ENCODE measurements at regions not wholly inside any gene's neighbourhood (a gene's known extent, or its start where the extent isn't known, plus 50 kb on each side); places are given as distances from the start of the nearest gene placed in this dataset.

DNA sequence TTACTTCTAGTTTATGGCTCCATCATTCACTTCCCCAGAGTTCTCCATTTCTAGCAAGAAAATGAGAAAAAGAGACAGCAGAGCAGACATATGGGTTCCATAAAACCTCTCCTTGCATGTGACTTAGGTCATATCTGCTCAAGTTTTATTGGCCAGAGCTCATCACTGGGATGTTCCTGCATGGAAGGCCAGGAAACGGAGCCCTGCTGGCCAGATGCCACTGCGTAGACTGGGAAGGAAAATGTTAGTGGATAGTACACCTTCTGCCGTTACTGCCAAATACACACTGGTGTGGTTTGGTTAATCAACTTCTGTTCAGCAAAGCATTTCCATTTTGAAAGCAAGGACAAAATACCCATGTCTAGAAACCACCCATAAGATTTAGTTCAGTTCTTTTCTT lies 220.6 kb upstream of the TSHZ2 start:
- Histone ChIP-seq H3K27me3 (ENCODE audit: control insufficient read depth, insufficient read depth, low read length) (no peaks in the 10 kb centered on the region), H3K36me3 (ENCODE audit: control insufficient read depth, insufficient read depth, low read length) (no peaks in the 10 kb centered on the region), H3K4me3 (ENCODE audit: low read depth, low read length) (no peak overlapping the region)
- no peak for DNase-seq (ENCODE audit: low read depth)
- TF ChIP-seq, protein P1, sequence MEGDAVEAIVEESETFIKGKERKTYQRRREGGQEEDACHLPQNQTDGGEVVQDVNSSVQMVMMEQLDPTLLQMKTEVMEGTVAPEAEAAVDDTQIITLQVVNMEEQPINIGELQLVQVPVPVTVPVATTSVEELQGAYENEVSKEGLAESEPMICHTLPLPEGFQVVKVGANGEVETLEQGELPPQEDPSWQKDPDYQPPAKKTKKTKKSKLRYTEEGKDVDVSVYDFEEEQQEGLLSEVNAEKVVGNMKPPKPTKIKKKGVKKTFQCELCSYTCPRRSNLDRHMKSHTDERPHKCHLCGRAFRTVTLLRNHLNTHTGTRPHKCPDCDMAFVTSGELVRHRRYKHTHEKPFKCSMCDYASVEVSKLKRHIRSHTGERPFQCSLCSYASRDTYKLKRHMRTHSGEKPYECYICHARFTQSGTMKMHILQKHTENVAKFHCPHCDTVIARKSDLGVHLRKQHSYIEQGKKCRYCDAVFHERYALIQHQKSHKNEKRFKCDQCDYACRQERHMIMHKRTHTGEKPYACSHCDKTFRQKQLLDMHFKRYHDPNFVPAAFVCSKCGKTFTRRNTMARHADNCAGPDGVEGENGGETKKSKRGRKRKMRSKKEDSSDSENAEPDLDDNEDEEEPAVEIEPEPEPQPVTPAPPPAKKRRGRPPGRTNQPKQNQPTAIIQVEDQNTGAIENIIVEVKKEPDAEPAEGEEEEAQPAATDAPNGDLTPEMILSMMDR (IDR thresholded peaks at IDR 0.05; ENCODE audit: insufficient read depth, low read length, severe bottlenecking): no peak
- no peak for FAIRE-seq

DNA sequence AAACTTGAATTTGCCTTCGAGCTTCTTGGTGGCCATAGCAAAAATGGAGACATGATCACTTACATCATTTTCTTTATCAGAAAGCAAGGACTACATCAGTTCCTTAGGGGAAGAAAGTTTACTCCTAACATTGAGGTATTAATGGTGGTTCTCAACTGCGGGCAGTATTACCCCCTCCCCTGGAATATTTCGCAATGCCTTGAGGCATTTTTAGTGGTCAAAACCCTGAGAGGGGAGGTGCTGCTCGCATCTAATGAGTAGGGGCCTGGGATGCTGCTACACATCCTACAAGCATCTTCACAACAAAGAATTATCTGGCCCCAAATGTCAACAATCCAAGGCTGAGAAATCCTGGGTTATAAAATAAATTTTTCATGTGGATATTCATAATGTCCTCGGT lies 222.2 kb upstream of the TSHZ2 start:
- Histone ChIP-seq H3K27me3 (ENCODE audit: control insufficient read depth, insufficient read depth, low read length) (no peaks in the 10 kb centered on the region), H3K4me3 (ENCODE audit: low read depth, low read length) (no peak overlapping the region), H3K36me3 (ENCODE audit: control insufficient read depth, insufficient read depth, low read length) (no peaks in the 10 kb centered on the region)
- TF ChIP-seq, protein P1 (IDR thresholded peaks at IDR 0.05; ENCODE audit: insufficient read depth, low read length, severe bottlenecking): no peak
- DNase-seq (ENCODE audit: low read depth) (no peak), FAIRE-seq (no peak)

DNA sequence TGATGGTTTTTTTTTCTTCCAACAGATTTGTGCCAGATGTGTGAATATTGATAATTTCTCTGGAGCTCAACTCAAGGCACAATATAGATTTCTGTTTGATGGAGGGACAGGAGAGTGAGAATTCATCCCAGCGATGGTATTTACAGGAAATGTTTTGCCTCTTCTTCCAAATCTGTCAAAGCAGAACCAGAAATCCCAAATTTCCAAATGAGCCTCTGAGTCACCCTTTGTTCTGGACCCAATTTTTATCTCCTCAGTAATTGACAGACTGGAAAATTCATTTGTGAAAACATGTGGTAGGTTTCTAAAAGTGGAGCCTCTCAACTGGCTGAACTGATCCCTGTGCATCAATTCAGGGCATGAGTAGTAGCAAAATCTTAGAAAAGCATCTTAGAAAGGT lies 223.2 kb upstream of the TSHZ2 start:
- DNase-seq (ENCODE audit: low read depth) (no peak), FAIRE-seq (no peak)
- Histone ChIP-seq H3K27me3 (ENCODE audit: control insufficient read depth, insufficient read depth, low read length) (no peaks in the 10 kb centered on the region), H3K36me3 (ENCODE audit: control insufficient read depth, insufficient read depth, low read length) (no peaks in the 10 kb centered on the region), H3K4me3 (ENCODE audit: low read depth, low read length) (no peak overlapping the region)
- TF ChIP-seq, protein P1 (IDR thresholded peaks at IDR 0.05; ENCODE audit: insufficient read depth, low read length, severe bottlenecking): no peak

DNA sequence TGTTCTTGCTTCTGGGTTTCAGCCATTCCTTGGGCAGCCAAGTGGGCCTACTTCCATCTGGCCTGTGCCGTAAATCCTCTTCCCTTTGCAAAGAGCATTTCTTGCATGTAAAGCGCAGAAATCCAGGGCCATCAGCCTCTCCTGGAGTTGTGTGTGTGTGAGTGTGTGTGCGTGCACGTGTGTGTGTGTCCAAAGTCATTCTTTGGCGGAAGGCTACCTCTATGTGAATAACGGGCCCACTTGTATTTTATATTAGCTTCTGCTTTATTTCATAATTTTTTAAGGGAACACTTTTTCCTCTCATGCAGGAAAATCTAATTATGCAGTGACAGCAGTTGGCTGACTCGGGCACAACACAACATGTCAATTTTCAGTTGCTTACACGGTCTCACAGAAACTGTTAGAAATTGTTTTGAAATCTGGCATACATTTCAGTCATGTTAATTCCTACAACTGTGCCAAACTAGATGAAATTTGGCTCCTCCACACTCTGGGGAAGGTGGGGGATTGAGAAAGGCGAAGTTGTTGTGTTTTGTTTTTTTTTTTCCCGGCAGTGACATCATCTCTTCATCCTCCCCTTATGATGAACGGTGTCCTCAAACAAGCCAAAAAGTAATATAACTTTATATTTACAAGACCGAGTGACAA lies 223.7 kb upstream of the TSHZ2 start:
- FAIRE-seq (no peak), DNase-seq (ENCODE audit: low read depth) (no peak)
- Histone ChIP-seq H3K4me3 (ENCODE audit: low read depth, low read length) (no peak overlapping the region), H3K27me3 (ENCODE audit: control insufficient read depth, insufficient read depth, low read length) (no peaks in the 10 kb centered on the region), H3K36me3 (ENCODE audit: control insufficient read depth, insufficient read depth, low read length) (no peaks in the 10 kb centered on the region)
- TF ChIP-seq, protein P1 (IDR thresholded peaks at IDR 0.05; ENCODE audit: insufficient read depth, low read length, severe bottlenecking): no peak

DNA sequence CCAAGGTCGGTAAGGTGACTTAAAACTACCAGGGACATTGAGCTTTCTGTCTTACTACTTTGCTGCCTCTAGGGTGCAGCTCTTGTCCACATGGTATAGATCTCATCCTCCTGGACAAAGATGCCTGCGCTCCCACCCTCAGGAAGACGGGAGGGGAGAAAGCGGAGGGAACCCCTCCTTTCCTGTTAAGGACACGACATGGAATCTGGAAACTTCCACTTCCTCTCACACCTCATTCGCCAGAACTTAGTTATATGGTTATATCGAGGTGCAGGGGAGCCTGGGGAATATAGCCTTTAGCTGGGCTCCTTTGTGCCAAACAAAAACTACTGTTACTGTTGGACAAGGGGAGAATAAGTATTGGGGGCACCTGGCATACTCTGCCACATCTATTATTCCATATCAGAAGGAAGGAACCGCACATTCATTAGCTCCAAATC lies 224.3 kb upstream of the TSHZ2 start:
- TF ChIP-seq, protein P1 (IDR thresholded peaks at IDR 0.05; ENCODE audit: insufficient read depth, low read length, severe bottlenecking): peak; percentile 54
- Histone ChIP-seq H3K27me3 (ENCODE audit: control insufficient read depth, insufficient read depth, low read length) (no peaks in the 10 kb centered on the region), H3K36me3 (ENCODE audit: control insufficient read depth, insufficient read depth, low read length) (no peaks in the 10 kb centered on the region), H3K4me3 (ENCODE audit: low read depth, low read length) (no peak overlapping the region)
- peak; percentile 22 for DNase-seq (ENCODE audit: low read depth)
- FAIRE-seq: no peak

DNA sequence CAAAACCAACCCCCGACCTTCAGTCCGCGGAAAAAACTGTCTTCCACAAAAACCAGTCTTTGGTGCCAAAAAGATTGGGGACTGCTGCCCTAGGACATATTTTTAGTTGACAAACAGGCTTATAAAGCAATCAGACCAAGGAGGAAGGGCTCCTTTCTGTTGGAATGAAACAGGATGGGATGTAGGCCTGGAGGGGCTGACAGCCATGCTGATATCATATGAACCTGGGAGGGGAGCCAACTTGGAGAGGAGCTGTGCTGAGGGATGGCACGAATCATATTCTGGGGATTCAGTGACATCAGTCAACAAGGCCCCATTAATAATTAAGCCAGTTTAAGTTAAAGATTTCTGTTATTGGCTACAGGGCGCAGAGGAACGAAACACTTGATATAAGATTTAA lies 225.4 kb upstream of the TSHZ2 start:
- FAIRE-seq (no peak), DNase-seq (ENCODE audit: low read depth) (no peak)
- H3K27me3 ChIP-seq (ENCODE audit: control insufficient read depth, insufficient read depth, low read length): no peaks in the 10 kb centered on the region
- H3K36me3 ChIP-seq (ENCODE audit: control insufficient read depth, insufficient read depth, low read length): no peaks in the 10 kb centered on the region
- no peak overlapping the region for H3K4me3 ChIP-seq (ENCODE audit: low read depth, low read length)
- TF ChIP-seq, protein P1 (IDR thresholded peaks at IDR 0.05; ENCODE audit: insufficient read depth, low read length, severe bottlenecking): no peak

Measured in bronchial epithelial cell (primary cell).